ENCODE measurements at regions not wholly inside any gene's neighbourhood (a gene's known extent, or its start where the extent isn't known, plus 50 kb on each side); places are given as distances from the start of the nearest gene placed in this dataset.
"Not testable (repeated sequence)": the region's sequence is repeated elsewhere in the genome, so short reads cannot be mapped to it uniquely, and the experiment has no call there.

DNA sequence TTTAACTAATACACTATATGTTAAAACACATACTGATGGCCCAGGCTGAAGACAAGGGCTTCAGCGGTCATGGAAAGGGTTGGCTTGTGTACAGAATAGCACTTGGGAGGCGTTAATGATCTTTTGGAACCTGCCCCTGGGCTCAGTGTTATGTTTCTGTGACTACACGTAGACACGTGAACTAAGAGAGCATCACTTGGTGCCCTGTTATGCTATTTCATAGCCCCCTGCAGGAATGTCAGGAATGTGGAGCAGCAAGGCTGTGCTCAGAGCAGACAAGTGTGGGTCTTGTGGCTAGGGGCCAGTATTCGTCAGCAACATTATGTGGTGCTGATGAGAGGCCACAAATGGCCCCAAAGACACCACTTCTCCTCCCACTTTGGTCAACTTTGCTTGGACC, 132.4 kb downstream of the MAP3K21 start:
- TF ChIP-seq, protein P1, sequence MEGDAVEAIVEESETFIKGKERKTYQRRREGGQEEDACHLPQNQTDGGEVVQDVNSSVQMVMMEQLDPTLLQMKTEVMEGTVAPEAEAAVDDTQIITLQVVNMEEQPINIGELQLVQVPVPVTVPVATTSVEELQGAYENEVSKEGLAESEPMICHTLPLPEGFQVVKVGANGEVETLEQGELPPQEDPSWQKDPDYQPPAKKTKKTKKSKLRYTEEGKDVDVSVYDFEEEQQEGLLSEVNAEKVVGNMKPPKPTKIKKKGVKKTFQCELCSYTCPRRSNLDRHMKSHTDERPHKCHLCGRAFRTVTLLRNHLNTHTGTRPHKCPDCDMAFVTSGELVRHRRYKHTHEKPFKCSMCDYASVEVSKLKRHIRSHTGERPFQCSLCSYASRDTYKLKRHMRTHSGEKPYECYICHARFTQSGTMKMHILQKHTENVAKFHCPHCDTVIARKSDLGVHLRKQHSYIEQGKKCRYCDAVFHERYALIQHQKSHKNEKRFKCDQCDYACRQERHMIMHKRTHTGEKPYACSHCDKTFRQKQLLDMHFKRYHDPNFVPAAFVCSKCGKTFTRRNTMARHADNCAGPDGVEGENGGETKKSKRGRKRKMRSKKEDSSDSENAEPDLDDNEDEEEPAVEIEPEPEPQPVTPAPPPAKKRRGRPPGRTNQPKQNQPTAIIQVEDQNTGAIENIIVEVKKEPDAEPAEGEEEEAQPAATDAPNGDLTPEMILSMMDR (conservative IDR thresholded peaks at IDR 0.05; ENCODE audit: low read depth, low read length), result no peak
- DNase-seq (ENCODE audit: low read depth), result no peak
- no peak overlapping the region for H3K4me3 ChIP-seq (ENCODE audit: low read depth, low read length)

DNA sequence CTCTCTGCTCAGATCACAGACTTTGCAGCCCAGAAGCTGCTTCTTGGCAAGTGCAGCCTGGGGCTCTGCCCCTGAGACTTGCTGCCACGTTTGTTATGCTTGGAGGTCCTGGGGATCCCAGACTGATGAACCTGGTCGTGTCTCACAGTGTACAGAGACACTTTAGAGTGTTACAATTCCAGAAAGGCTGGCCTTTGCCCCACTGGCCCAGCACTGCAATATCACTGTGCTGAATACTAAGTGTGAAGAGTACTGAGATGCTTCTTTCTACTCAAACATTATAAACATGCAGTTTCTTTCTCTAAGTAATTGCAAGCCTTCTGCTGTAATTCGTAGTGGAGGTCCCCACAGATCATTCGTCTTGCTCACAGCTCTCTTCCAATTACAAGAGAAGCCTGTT, 133.2 kb downstream of the MAP3K21 start:
- TF ChIP-seq, protein P1 (conservative IDR thresholded peaks at IDR 0.05; ENCODE audit: low read depth, low read length), result no peak
- no peak overlapping the region for H3K4me3 ChIP-seq (ENCODE audit: low read depth, low read length)
- DNase-seq (ENCODE audit: low read depth), result no peak

DNA sequence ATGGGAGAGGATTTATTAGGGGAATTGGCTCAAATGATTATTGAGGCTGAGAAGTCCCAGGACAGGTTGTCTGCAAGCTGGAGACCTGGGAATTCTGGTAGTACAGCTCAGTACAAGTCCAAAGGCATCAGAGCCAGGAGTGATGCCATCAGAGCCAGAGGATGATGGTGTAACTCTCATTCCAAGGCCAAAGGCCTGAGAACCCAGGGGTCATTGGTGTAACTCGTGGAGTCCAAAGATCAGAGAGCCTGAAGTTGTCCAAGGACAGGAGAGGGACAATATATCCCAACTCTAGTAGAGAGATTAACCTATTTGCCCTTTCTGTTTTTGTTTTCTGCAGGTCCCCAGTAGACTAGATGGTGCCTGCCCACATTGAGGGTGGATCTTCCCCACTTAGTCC, 134.3 kb downstream of the MAP3K21 start:
- TF ChIP-seq, protein P1 (conservative IDR thresholded peaks at IDR 0.05; ENCODE audit: low read depth, low read length), result no peak
- no peak overlapping the region for H3K4me3 ChIP-seq (ENCODE audit: low read depth, low read length)
- no peak for DNase-seq (ENCODE audit: low read depth)

DNA sequence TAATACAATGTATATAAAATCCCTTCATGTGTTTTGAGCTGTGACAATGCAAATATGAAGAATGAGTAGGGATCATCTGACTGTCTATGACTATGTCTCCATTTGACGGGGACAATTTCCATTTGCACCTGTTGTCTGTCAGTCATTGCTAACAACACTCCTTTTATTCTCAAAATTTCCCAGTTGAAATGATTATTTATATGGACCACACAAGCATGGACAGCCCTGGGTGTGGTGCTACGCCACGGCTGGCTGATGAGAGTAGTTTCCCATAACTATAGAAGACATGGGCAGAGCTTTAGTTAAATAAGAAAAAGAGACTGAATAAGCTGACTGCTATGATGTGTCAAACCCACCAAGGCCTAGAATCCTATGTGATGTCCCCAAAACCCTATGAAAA, 135.8 kb downstream of the MAP3K21 start:
- DNase-seq (ENCODE audit: low read depth), result no peak
- TF ChIP-seq, protein P1 (conservative IDR thresholded peaks at IDR 0.05; ENCODE audit: low read depth, low read length), result no peak

DNA sequence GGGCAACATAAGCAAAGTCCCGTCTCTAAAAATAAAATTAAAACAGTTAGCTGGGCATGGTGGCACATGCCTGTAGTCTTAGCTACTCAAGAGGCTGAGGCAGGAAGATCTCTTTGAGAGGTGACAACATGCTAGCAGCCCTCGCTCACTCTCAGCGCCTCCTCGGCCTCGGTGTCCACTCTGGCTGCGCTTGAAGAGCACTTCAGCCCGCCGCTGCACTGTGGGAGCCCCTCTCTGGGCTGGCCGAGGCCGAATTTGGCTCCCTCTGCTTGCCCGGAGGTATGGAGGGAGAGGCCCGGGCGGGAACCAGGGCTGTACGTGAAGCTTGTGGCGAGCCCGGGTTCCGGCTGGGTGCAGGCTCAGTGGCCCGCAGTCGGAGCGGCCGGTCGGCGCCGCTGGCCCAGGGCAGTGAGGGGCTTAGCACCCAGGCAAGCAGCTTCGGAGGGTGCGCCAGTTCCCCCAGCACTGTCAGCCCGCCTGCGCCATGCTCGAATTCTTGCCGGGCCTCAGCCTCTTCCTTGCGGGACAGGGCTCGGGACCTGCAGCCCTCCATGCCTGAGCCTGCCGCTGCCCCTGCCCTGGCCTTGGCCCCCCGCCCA, 138.3 kb downstream of the MAP3K21 start:
- no peak overlapping the region for H3K4me3 ChIP-seq (ENCODE audit: low read depth, low read length)
- TF ChIP-seq, protein P1 (conservative IDR thresholded peaks at IDR 0.05; ENCODE audit: low read depth, low read length), result no peak
- no peak for DNase-seq (ENCODE audit: low read depth)

More for the DNA sequence above, 135.8 kb downstream of the MAP3K21 start:
- H3K4me3 ChIP-seq (ENCODE audit: low read depth, low read length), result no peak overlapping the region

DNA sequence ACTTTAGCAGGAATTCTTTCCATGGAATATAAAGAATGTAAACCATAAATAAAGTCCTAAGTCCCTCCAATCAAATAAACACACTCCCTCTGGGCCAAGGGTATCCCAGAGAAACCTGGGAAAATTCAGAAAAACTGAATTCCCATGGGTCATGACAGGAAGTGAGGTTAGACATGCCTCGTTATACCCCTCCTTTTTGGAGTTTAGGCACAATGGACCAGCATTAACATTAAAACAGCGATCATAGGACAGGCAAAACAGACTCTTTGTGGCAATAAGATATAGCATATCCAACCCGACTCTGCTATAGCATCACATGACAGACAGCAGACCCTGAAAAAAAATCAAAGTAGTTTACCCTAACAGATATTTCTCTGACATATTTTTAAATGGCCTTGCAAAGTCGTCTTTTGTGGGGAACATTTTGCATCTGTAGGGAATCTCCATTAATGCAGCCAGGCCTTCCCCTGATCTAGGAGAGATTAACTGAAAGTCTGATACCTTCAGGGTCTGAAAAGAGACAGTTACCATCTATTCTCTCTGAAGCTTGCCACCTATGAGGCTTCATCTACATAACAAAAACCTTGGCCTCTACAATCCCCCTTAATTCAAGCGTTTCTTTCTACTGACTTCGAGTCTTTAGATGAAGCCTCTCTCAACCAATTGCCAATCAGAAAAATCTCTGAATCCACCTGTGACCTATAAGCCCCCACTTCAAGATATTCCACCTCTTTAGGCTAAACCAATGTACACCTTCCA, 143.0 kb upstream of the KCNK1 start:
- TF ChIP-seq, protein P1 (conservative IDR thresholded peaks at IDR 0.05; ENCODE audit: low read depth, low read length), result no peak
- H3K4me3 ChIP-seq (ENCODE audit: low read depth, low read length), result no peak overlapping the region

DNA sequence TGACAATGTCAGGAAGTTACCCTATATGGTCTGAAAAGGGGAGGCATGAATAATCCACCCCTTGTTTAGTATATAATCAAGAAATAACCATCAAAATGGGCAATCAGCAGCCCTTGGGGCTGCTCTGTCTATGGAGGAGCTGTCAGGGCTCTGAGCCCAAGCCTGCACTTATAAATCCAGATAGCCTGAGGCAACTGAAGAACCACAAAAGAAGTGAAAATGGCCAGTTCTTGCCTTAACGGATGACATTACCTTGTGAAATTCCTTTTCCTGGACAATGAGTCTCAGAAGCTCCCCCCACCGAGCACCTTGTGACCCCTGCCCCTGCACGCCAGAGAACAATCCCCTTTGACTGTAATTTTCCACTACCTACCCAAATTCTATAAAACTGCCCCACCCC, 142.1 kb upstream of the KCNK1 start:
- not testable (repeated sequence) for DNase-seq (ENCODE audit: low read depth); H3K4me3 ChIP-seq (ENCODE audit: low read depth, low read length)

More for the DNA sequence above, 143.0 kb upstream of the KCNK1 start:
- DNase-seq (ENCODE audit: low read depth), result no peak

DNA sequence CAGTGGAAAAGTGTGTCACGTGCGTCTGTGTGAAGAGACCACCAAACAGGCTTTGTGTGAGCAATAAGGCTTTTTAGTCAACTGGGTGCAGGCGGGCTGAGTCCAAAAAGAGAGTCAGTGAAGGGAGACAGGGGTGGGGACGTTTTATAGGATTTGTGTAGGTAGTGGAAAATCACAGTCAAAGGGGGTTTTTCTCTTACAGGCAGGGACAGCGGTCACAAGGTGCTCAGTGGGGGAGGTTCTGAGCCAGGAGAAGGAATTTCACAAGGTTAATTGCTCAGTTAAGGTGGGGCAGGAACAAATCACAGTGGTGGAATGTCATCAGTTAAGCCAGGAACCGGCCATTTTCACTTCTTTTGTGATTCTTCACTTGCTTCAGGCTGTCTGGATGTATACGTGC, 141.1 kb upstream of the KCNK1 start:
- not testable (repeated sequence) for DNase-seq (ENCODE audit: low read depth); H3K4me3 ChIP-seq (ENCODE audit: low read depth, low read length)

Measured in epithelial cell of proximal tubule (primary cell).